ENCODE measurements at regions not wholly inside any gene's neighbourhood (a gene's known extent, or its start where the extent isn't known, plus 50 kb on each side); places are given as distances from the start of the nearest gene placed in this dataset.
"Not testable (repeated sequence)": the region's sequence is repeated elsewhere in the genome, so short reads cannot be mapped to it uniquely, and the experiment has no call there.

DNA sequence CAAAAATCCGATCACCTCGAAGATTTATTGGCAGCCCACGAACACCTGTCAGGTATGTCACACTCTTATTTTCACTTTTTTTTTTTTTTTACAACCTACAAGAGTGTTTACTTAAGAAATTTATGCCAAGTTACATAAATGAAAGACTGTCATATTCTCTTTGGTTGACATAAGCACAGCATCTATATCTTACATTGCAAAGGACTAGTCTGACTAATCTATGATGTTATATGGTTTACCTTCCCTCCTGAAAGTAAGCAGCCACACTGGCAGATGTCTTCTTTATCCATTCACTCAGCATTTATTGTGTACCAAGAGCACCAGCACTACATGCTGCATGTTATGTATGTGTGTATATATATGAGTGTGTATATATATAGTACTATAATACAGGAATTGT is 156.3 kb downstream of the CDRT15L2 start:
- no peak for DNase-seq (ENCODE audit: low spot score)

DNA sequence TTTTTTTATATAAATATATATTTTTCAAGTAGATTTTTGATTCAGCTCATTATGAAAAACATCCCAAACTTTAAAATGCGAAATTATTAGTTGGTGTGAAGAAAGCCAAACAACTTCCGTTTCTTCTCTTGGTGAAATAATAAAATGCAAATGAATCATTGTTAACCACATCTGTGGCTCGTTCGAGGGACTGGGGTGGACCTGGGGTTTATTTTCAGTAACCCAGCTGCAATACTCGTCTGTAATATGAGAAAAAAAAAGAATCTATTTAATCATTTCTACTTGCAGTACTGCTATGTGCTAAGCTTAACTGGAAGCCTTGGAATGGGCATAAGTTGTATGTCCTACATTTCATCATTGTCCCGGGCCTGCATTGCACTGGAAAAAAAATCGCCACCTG is 158.1 kb downstream of the CDRT15L2 start:
- not testable (repeated sequence) for DNase-seq (ENCODE audit: low spot score)

- DNase-seq (ENCODE audit: low spot score): no peak
Observed at GRCh38 chr17:20771104-20771503, 191.6 kb downstream of the CDRT15L2 start.

DNA sequence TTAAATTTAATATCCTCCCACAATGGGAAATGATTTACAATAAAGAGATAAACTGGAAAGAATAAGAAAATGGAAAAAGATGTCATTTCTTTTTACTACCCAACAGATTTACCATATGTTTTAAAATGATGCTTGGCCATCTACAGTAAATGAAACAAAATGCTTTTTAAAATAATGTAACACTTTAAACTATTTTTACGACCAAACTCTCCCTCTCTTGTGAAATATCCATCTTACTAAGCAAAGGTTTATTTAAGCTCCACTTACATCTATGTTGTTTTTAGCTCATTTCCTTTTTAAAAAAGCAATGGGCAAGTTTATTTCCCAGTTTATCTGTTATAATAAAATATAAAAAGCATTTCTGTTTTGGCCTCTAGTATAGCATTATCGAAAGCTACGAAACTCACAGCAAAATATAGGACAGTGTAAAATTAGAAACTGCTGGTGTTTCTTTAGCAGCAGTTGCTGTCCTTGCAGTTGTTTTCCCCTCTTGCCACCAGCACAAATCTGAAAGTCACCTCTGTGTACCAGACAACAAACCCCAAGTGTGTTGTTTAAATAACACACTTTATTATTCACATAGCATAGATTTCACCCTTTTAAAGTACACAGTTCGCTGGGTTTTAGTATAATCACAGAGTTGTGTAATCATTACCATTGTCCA is 195.1 kb downstream of the CDRT15L2 start:
- DNase-seq (ENCODE audit: low spot score): no peak

DNA sequence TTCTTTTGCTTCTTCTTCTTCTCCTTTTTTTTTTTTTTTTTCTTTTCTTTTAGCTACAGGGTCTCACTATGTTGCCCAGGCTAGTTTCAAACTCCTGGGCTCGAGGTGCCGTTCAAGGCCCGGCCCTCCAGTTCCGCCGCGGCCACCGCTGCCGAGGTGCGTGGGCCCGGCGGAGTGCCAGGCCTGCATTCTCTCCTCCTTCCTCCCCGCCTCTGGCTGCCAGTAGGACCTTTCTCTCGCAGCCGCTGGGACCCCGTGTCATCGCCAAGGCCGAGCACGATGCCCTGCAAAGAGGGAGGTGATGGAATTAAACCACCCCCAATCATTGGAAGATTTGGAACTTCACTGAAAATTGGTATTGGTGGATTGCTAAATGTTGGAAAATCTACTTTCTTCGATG is 195.8 kb downstream of the CDRT15L2 start:
- no peak for DNase-seq (ENCODE audit: low spot score)

DNA sequence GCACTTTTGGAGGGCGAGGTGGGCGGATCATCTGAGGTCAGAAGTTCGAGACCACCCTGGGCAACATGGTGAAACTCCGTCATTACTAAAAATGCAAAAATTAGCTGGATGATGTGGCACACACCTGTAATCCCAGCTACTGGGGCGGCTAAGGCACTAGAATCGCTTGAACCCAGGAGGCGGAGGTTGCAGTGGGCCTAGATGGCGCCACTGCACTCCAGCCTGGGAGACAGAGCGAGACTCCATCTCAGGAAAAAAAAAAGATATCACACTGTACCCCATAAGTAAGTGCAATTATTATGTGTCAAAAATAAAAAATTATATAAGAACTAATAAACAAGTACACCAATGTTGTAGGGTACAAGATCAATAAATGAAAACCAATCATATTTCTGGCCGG is 200.0 kb downstream of the CDRT15L2 start:
- DNase-seq (ENCODE audit: low spot score): no peak

GRCh38 chr17:20781260-20781659 is 201.7 kb downstream of the CDRT15L2 start:
- no peak for DNase-seq (ENCODE audit: low spot score)

DNA sequence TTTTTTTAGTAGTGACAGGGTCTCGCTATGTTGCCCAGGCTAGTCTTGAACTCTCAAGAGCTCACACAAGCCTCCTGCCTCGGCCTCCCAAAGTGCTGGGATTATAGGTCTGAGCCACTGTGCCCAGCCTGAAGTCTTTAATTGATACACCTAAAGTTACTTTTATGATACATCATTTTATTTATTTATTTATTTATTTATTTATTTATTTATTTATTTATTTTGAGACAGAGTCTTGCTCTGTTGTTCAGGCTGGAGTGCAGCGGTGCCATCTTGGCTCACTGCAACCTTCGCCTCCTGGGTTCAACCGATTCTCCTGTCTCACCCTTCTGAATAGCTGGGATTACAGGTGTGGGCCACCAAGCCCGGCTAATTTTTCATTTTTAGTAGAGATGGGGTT is 202.3 kb downstream of the CDRT15L2 start:
- DNase-seq (ENCODE audit: low spot score): not testable (repeated sequence)

- DNase-seq (ENCODE audit: low spot score): no peak
Observed at GRCh38 chr17:20783091-20783490, 203.6 kb downstream of the CDRT15L2 start.

GRCh38 chr17:20784100-20784665 is 204.7 kb downstream of the CDRT15L2 start:
- no peak for DNase-seq (ENCODE audit: low spot score)

GRCh38 chr17:20787281-20787680 is 207.8 kb downstream of the CDRT15L2 start:
- no peak for DNase-seq (ENCODE audit: low spot score)

- no peak for DNase-seq (ENCODE audit: low spot score)
Observed at GRCh38 chr17:20791626-20792025, 212.1 kb downstream of the CDRT15L2 start.

DNA sequence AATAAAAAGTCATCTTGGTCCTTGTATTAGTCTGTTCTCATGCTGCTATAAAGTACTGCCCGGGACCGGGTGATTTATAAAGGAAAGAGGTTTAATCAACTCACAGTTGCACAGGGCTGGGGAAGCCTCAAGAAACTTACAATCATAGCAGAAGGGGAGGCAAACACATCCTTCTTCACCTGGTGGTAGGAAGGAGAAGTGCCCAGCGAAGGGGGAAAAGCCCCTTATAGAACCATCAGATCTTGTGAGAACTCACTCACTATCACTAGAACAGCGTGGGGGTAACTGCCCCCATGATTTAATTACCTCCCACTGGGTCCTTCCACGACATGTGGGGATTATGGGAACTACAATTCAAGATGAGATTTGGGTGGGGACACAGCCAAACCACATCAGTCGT is 215.0 kb downstream of the CDRT15L2 start:
- not testable (repeated sequence) for DNase-seq (ENCODE audit: low spot score)

GRCh38 chr17:20797292-20797691 is 217.8 kb downstream of the CDRT15L2 start:
- DNase-seq (ENCODE audit: low spot score): no peak

- DNase-seq (ENCODE audit: low spot score): no peak
Observed at GRCh38 chr17:20800146-20800545, 220.6 kb downstream of the CDRT15L2 start.

DNA sequence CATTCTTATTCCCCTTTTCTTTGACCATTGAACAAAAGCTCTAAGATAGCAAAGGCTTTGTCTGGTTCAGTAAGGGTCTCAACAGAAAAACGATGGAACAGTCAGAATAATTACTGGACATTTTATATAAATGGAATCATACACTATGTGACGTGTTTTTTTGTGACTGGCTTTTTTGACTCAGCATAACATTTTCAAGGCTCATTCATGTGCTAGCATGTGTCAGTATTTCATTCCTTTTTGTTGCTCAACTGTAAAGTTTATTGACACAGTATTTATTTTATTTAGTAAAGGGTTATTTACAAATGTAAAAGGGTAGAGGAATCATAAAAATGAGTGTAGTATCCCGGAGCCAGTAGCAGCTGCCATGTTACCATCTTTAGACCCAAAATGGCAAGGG is 226.2 kb downstream of the CDRT15L2 start:
- DNase-seq (ENCODE audit: low spot score): no peak

GRCh38 chr17:20807566-20807965 is 228.0 kb downstream of the CDRT15L2 start:
- DNase-seq (ENCODE audit: low spot score): not testable (repeated sequence)

DNA sequence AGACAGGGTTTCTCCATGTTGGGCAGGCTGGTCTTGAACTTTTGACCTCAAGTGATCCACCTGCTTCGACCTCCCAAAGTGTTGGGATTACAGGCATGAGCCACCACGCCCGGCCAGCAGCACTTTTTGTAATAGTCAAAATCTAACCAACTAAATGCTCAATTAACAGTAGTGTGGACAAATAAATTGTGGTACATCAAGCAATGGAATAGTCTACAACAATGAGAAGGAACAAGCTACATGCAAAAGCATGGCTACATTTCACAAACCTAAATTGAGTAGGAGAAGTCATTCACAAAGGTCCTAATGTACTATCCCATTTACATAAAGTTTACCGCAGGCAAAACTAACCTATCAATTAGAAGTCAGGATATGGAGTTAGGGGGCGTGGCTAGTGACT is 227.4 kb downstream of the USP22 start:
- DNase-seq (ENCODE audit: low spot score): not testable (repeated sequence)

DNA sequence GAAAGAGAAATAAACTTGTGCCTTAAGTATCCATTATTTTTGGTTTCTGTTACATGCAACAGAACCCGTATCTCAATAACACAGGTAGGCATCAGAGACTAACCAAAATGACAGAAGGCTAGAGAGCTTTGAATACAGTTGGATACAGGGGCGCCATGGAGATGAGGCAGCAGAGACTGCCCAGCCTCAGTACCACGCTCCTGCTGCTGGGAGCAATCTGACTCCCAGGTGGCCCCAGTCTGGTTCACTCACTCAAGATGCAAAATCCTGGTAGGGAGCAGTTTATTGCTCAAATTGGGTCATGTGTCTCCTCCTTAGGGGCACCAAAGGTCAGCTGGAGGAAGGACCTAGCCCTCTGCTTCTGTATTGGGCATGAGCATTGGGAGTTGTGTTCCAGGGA is 218.9 kb downstream of the USP22 start:
- DNase-seq (ENCODE audit: low spot score): no peak

GRCh38 chr17:20825539-20825938 is 217.3 kb downstream of the USP22 start:
- no peak for DNase-seq (ENCODE audit: low spot score)

DNA sequence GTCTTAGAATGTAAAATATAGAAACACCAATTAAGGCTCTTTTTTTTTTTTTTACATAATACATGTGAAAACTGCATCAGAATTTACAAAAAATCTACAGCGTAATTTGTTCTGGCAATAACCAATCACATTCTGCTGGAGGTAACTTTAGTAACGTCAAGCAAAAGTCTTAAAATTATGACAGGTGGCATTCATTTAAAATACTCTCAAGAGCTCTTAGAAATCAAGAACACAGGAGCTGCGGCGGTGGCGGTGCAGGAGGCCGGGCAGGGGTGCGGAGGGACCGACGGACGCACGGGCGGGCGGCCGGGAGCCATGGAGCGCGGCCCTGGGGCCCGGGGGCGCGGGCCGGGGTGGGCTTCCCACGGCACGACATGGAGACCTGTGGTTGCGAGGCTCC is 202.4 kb downstream of the USP22 start:
- DNase-seq (ENCODE audit: low spot score): not testable (repeated sequence)

GRCh38 chr17:20840987-20841865 is 201.6 kb downstream of the USP22 start:
- DNase-seq (ENCODE audit: low spot score): not testable (repeated sequence)

GRCh38 chr17:20842012-20842411 is 200.8 kb downstream of the USP22 start:
- not testable (repeated sequence) for DNase-seq (ENCODE audit: low spot score)

Data from hematopoietic multipotent progenitor cell treated with erythropoietin and hydrocortisone succinate and interleukin-3 and kit ligand, for 17 days (in vitro differentiated cells).